OCI-LY1 (cell line): ENCODE measurements at regions not wholly inside any gene's neighbourhood (a gene's known extent, or its start where the extent isn't known, plus 50 kb on each side); places are given as distances from the start of the nearest gene placed in this dataset.

Experiments used
- CTCF ChIP-seq: fragments of 200-600 bp; sonication (generic), shearing (Covaris generic); IDR thresholded peaks from 2 replicates; pipeline ENCODE4 v1.5.1; 2017; ENCODE audit warnings: mild to moderate bottlenecking, antibody characterized with exemption, low read length, moderate library complexity, mixed read lengths
- EZH2 ChIP-seq: fragments of 200-600 bp; sonication (generic), shearing (Covaris generic); IDR thresholded peaks from 2 replicates; pipeline ENCODE4 v1.8.0; 2017; ENCODE audit warnings: borderline replicate concordance, mixed run types, mild to moderate bottlenecking, antibody characterized with exemption, low read length, moderate library complexity, mixed read lengths

GRCh38 chr18:5639131-5639530, 95.3 kb upstream of the EPB41L3 start:
- TF ChIP-seq CTCF (no peak), EZH2 (no peak)
